NCI-H146 (cell line): ENCODE measurements at regions not wholly inside any gene's neighbourhood (a gene's known extent, or its start where the extent isn't known, plus 50 kb on each side); places are given as distances from the start of the nearest gene placed in this dataset.
"Not testable (repeated sequence)": the region's sequence is repeated elsewhere in the genome, so short reads cannot be mapped to it uniquely, and the experiment has no call there.

ENCODE experiments used
- DNase-seq: peaks from one replicate; lab custom pipeline; 2025; lab: John Stamatoyannopoulos, UW

DNA sequence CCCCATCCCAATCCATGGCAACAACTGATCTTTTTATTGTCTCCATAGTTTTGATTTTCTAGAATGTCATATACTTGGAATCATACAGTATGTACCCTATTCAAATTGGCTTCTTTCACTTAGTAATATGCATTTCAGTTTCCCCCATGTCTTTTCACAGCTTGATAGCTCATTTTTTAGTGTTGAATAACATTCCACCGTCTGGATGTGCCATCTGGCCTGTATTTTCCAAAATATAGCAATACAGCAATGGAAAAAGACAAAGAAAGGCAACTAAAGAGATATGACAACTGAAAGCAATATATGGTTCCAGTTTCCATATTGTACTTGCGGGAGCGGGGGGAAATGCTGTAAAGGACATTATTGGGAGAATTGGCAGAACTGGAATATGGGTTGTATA lies 166.4 kb upstream of the NT5E start:
- no peak for DNase-seq

DNA sequence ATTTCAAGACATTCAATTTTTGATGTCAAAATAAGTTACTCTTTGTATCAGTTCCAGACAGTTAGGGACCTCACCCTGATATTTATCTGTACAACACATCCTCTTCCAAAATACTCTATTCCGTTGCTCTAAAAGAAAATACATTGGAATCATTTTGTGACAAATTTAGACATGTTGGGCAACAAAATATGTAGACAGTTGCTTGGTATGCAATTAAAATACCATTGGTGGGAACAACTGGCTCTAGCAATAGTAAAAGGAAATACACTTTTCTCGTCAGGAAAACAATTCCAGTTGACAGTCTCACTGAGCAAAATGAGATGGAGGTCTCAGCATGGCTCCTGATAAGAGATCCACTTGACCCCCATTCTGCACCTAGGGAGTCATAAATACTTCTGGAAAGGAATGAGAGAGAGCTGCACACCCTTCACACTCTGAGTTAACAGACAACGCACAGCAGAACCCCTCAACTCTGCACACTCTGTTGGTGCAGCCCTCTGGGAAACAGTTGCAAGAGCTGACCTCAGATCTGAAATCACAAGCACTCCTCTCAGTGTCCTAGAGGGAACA lies 171.3 kb upstream of the NT5E start:
- no peak for DNase-seq

DNA sequence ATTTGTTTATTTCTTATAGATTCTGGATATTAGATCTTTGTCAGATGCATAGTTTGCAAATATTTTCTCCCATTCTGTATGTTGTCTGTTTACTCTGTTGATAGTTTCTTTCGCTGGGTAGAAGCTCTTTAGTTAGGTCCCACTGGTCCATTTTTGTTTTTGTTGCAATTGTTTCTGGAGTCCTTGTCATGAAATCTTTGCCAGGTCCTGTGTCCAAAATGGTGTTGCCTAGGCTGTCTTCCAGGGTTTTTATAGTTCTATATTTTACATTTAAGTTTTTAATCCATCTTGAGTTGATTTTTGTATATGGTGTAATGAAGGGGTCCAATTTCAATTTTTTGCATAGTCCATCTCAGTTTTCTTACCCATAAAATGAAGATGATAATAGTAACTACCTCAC lies 173.9 kb upstream of the NT5E start:
- DNase-seq: not testable (repeated sequence)

DNA sequence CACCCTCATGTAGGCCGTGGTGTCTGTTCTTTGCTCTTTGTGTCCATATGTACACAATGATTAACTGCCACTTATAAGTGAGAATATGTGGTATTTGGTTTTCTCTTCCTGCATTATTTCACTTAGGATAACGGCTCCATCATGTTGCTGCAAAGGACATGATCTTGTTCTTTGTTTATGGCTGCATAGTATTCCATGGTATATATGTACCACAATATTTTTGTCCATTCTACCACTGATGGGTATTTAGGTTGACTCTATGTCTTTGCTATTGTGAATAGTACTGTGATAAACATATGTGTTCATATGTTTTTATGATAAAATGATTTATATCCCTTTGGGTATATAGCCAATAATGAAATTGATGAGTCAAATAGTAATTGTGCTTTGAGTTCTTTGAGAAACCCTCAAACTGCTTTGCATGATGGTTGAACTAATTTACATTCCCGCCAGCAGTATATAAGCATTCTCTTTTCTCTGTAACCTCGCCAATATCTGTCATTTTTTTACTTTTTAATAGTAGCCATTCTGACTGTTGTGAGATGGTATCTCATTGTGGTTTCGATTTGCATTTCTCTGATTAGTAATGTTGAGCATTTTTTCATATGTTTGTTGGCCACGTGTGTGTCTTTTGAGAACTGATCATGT lies 174.4 kb upstream of the NT5E start:
- DNase-seq: no peak

DNA sequence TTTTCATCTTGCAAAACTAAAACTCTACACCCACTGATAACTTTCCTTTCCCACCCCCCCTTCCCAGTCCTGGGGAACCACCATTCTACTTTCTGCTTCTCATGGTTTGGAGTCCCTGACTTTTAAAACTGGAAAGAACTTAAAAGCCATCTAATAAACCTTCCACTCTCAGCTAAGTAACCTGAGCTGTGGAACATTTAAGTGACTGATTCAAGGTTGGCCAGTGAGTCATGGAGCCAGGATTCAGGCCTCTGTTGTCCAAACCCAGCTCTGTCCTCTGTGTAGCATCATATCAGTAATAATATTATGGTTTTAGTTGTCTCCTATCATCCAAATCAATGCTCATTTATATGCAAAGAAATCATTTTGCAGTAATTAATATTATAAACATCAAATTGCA lies 176.0 kb upstream of the NT5E start:
- DNase-seq: no peak

DNA sequence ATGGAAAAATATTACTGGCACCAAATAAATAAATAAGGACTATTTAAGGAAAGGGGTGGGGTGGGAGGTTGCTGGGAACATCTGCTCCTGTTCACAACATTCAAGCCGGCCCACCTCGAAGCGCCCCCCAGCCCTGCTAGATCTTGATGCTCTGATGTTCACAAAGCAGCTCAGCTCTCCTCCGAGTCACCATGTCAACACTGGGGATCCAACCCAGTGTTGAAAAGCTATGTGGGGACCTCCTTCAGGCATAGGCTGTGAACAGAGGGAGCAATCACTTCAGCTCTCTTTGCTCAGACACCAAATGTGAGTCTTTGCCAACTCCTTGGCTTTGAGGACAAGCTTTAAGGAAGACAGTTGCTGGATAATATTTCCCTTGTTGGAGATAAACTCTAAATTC lies 176.8 kb upstream of the NT5E start:
- no peak for DNase-seq

DNA sequence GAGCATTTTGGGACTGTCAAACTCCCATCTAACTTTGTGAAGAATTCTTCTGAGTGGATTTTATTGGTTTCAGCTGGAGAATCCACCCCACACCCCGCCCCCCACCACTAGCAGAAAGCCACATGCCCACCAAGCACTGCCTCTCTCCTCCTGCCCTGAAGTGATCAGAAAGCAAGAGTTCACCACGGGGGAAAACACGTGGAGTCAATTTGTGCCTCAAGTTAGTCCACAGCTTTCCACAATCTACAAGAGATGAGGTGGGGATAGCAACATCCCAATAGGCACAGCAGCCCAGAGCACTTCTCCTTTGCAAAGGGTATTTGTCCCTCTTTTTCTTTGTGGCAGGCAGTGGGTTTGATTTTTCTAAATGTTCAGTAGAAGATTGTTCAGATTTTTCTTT lies 177.3 kb upstream of the NT5E start:
- no peak for DNase-seq

DNA sequence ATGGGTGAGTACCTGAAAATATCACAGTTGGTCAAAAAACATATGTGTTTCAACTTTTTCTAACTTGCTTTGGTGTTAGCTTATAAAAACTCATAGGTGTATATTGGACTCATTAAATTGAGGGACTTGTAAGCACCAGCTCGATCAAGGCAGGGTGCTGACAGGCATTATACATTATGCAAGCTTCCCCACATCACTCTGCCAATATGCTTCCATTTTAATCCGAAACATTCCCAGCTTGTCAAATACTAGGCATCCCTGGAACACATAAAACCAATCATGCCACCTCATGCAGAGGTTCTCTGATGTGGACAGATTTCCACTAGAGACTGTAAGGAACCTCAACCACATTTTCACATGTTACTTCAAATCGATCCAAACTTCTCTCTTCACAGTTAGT lies 187.3 kb upstream of the NT5E start:
- DNase-seq: no peak

DNA sequence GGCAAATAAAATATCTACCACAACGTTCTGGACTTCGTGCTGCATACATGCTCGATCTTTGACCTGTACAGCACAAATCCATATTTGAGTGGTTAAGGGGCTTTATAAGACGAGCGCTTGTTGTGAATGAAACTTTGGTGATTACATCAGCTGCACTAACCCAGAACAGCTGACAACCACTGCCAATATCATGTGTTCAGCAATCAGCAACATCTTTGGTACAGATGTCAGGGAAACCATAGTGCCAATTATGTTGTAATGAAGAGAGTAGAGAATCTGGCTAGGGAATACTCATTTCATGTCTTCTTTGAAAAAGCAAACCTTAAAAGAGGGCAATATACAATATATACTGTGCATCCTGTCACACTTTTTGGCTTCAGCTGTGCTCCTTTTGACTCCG lies 188.6 kb upstream of the NT5E start:
- no peak for DNase-seq

DNA sequence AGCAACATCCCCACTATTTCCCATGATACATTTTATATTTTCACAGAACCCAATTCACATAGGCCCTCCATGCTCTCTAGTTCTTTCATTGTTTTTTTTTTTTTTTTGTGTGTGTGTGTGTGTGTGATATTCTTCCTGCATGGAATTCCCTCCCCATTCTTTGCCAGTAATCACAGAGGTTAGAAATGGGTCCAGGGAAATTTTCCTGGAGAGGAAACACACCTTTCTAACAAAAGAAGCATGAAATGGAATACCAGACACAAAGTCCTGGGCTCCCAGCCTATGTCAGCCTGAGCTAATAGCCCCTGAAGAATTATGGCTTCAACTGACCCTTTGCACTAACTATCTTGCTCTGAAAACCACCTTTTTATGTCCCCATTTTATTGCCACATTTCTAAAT lies 194.2 kb upstream of the NT5E start:
- DNase-seq: no peak

DNA sequence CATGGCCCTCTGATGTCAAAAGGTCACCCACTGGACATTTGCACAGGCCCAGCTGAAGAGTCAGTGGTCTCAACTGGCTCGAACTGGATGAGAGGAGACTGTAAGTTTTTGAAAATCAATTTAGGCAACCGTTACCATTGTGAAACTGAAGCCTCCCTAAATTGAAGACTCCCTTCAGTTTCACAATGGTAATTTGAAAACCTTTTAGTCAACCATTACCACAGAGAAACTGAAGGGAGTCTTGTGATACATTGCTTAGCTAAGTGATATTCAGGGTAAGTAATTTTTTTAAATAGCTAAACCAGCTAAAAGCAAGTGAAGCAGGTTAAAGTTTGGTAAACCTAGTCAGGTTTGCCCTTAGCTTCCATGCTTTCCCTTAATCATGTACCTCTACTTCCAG lies 197.3 kb upstream of the NT5E start:
- no peak for DNase-seq

DNA sequence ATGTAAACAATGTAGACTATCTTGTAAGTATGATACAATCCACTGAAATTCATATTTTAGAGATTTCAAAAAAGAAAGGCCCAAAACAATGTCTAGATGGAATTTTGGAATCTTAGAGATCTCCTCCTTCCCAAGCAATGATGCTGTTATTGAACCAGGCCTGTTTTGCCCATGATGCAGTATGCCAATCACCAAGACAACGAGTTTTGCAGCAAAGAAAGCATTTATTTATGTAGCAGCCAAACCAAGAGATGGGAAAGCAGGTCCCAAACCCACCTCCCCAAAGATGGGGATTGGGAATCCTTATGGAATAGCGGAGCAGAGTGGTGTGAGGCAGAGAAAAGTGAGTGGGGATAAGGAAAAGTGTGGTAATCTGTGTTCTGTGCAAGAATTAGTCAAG lies 197.8 kb upstream of the NT5E start:
- no peak for DNase-seq

DNA sequence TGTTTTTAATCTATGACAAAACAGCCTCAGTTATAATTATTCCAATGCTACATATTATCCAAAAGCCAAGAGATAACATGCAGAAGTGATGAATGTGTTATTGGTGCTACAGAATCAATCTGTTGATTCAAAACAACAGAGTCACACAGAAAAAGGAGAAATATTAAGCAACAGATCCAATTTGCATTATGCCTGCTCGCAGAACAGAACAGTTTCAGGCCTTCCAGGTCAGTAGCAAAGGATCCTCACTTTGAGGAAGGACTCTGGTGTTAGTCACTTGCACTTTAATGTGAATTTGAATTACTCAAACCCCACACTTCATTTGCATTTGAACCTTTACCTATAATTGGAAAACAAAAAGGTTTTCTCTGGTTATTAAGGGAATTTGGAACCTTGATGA lies 198.6 kb upstream of the NT5E start:
- DNase-seq: no peak

DNA sequence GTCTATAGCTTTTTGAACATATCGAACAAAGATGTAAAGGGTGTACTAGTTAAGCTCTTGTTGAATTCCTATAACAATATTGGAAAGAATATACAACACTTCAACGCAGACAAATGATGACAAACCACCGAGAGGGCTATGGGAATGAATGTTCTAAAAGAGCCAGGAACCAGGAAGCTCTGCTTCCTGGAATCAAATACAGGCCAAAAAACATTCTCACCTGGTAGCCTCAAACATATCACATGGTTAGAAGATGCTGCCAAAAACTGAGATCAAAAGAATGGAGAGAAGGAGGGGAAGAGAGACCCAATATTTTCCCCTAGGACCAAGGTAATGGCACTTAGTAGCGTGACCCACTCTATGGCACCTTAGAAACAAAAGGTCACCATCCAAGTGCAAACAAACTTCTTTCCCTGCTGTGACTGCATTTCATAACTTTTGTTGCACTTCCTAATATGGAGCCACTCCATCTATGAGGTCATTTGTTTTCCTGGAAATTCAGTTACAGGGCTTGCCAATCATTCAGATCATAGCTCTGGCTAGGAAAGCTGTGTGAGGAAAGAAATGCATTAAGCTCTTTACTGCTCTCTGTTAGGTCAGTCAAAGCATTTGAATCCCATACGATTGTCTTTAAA lies 199.2 kb upstream of the NT5E start:
- DNase-seq: no peak

DNA sequence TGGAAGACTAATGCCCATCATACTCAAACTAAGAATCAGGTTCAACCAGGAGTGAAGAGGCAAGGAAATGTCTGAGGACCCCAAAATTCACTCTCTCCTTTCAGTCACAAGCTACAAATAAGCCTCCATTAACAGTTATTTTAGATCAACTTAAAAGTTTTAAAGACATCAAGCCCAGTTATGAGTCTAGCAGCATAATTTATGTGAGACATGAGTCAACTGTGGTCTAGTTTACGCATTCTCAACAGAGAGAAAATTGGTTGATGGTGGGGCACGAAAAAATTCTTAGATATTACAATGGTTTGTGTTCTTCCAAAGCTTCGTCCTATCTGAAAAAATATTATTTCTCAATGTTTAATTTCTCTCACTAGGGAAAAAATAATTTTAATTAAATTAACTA lies 204.9 kb upstream of the NT5E start:
- DNase-seq: no peak

DNA sequence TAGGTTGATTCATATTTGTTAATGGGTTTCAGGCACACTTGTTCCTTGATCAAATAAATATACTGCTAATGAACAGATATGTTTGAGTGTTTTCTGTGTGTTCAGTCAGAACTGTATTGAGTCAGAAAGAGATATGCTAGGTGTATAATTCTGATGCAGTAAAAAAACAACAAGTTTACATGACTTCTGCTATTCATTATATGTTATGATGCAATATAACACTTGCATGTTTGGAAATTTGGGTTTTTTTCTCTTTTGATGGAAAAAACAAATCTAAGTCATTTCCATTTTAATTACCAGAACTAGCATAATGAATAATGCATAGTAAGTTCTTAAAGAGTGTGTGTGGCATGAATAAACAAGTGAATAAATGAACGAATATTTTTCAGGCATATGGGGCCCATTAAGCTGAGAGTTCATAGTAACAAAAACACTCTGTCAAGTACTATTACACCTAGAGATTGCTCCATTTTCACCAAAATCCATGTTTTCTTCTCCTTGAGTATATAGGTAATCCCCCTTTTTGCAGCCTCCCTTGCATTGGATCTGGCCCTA lies 208.3 kb upstream of the NT5E start:
- DNase-seq: no peak

DNA sequence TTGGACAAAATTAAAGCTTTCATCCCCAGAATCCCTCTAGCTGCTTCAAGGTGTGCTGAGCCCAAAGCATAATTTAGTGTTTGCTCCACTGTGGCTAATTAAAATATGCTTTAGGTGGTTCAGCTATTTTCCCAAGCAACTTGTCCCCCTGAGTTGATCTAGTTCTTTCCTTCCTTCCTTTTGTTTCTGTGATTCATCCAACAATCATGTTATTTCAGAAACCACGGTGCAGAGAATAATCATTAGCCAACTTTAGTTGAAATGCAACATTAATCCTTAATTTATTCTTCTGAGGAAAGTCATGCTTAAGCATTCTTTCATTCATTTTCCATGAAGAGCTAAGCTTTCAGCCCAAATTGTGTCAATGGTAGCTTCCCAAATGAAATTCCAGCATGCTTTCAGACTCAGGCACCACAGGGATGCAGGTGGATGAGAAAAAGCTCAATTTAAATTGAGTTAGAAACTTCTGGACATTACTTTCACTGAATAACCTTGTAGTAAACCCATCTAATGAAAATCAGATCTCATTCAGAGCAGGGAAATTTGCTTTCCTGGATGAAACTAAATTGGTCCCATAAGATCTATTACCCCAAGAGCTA lies 209.0 kb upstream of the NT5E start:
- no peak for DNase-seq

DNA sequence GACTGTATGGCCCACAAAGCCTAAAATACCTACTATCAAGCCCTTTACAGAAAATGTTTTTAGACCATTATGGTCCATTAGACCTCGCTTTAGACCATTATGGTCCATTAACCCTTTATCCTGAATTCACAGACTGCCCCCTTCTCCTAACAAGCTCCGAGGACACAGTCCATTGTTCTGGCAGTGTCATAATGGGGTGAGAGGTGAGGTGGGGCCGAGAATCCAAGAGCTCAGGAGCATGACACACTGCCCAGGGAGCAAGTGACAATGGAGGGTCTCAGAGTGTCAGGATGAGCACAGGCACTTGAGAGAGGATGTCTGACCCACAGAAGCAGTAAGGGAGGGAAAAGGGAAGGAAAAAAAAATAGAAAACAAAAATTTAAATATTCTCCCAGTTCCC lies 212.4 kb upstream of the NT5E start:
- DNase-seq: no peak

DNA sequence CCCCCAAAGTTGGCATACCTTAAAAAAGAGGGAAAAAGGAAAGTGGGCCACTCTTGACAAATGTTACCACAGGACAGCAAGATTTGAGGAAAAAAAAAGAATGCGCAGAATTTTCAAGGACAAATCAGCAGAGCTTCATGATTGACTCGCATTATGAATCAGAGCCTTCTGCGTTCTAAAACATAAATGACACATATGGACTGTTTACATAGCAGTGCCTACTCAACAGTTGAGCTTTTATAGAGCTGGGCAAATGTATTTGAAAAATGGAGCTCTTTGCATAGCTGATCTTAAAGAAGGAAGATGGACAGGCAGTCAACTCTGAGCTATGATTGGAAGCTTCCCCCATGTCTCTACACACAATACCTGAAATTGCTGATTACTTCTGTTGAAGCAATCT lies 213.2 kb upstream of the NT5E start:
- DNase-seq: no peak

DNA sequence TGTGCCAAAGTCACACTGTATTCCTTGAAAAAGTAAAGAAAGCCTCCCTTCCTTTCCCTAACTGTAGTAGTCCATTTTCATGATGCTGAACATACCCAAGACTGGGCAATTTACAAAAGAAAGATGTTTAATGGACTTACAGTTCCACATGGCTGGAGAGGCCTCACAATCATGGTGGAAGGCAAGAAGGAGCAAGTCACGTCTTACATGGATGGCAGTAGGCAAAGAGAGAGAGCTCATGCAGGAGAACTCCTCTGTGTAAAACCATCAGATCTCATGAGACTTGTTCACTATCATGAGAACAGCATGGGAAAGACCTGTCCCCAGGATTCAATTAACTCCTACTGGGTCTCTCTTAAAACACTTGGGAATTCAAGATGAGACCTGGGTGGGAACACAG lies 222.5 kb upstream of the NT5E start:
- not testable (repeated sequence) for DNase-seq

DNA sequence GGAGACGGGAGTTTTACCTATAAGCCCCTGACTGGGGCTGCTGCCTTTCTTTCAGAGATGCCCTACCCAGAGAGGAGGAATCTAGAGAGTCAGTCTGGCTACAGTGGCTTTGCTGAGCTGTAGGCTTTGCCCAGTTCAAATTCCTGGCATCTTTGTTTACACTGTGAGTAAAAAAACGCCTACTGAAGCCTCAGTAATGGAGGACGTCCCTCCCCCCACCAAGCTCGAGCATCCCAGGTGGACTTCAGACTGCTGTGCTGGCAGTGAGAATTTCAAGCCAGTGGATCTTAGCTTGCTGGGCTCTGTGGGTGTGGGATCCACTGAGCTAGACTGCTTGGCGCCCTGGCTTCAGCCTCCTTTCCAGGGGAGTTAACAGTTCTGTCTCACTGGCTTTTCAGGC lies 237.1 kb upstream of the NT5E start:
- not testable (repeated sequence) for DNase-seq

DNA sequence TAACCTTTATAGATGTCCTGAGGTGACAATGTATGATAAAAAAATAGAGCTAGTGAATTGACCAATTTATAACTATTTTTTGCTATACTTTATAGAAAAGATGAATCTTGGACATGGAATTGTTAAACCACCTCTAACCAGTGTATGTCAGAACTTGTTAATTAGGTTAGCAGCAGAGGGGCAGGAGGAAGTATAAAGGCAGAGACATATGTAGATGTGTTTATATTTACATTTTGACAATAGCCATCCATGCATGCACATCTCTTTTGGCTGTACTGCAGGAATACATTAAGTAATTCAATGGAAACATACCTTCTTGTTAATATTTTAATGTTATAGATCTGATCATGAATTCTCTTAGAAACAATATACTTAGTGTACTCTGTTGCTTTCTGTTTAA lies 254.6 kb upstream of the NT5E start:
- no peak for DNase-seq

DNA sequence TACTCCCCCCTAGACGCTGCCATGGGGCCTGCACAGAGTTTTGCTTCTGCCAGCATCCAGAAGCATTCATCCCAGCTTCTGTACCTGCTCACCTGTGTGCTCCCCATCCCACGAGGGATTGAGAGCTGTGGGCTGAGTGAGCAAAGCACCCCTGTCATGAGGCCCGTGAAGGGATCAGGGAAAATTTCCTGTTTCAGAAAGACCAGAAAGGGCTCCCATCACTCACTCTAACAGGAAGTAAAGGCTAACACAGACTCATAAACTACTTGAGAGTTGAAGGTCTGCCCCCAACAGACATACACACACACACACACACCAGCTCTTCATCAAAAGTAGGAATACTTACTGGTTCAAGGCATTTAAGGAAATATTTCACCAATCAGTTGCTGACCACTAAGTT lies 256.5 kb upstream of the NT5E start:
- DNase-seq: no peak
